B cell (primary cell): ENCODE measurements at regions not wholly inside any gene's neighbourhood (a gene's known extent, or its start where the extent isn't known, plus 50 kb on each side); places are given as distances from the start of the nearest gene placed in this dataset.

Experiments
- ATAC-seq: fragments of 200-7000 bp; cut with Tn5 transposase; one replicate; pipeline ENCODE4 v1.10.0; 2021; ENCODE audit warnings: low read depth, mild to moderate bottlenecking, moderate number of reproducible peaks, moderate library complexity
- CTCF ChIA-PET: fragments of 350-600 bp; sonication (Branson Sonifier 250); formaldehyde crosslinking; loops from one replicate; lab custom pipeline; 2021; ENCODE audit warnings: antibody characterized with exemption, inconsistent platforms; lab: Charles Lee
- POLR2A ChIA-PET: fragments of 350-600 bp; sonication (Branson Sonifier 250); formaldehyde crosslinking; loops from one replicate; lab custom pipeline; 2021; ENCODE audit warnings: antibody characterized with exemption; lab: Charles Lee
- DNase-seq: peaks from one replicate; pipeline ENCODE4 v3.0.0; 2013
- H2AFZ ChIP-seq: 2 replicates; pipeline ENCODE4 v1.6.1; 2012; ENCODE audit warnings: mild to moderate bottlenecking, low read depth, low read length; ENCODE audit not compliant: insufficient read depth, poor library complexity, severe bottlenecking
- H3K27ac ChIP-seq, 2 donors: 1 replicate in 1 of 2; 2 replicates in 1 of 2; pipeline ENCODE4 v1.5.1; 2012 to 2013; ENCODE audit warnings: low read length in 2 of 2, mild to moderate bottlenecking in 2 of 2, moderate library complexity in 1 of 2
- H3K27me3 ChIP-seq, 4 experiments: fragments of 200-600 bp in 1 of 4; sonication (generic) in 1 of 4; replicated peaks in 1 of 4; 1 replicate in 2 of 4; 2 replicates in 2 of 4; pipeline versions ENCODE4 v1.6.1 to v1.7.0; 2013 to 2016; ENCODE audit warnings: low read length in 3 of 4, mild to moderate bottlenecking in 2 of 4, mixed read lengths in 1 of 4, moderate library complexity in 1 of 4; ENCODE audit not compliant: insufficient read depth in 4 of 4, control insufficient read depth in 3 of 4; ENCODE audit errors: control extremely low read depth in 1 of 4
- H3K36me3 ChIP-seq, 2 experiments: replicated peaks in 1 of 2; 1 replicate in 1 of 2; 2 replicates in 1 of 2; pipeline versions ENCODE4 v1.6.1 to v1.7.1; 2013; ENCODE audit warnings: low read length in 1 of 2; ENCODE audit not compliant: insufficient read depth in 2 of 2, control insufficient read depth in 1 of 2; ENCODE audit errors: control extremely low read depth in 1 of 2, extremely low read depth in 1 of 2
- H3K4me1 ChIP-seq, 2 donors: fragments of 200-600 bp in 1 of 2; sonication (generic) in 1 of 2; 1 replicate in 1 of 2; 2 replicates in 1 of 2; pipeline versions ENCODE4 v1.5.1 to v1.6.1; 2013 to 2017; ENCODE audit warnings: low read length in 2 of 2; ENCODE audit not compliant: control insufficient read depth in 2 of 2, insufficient read depth in 2 of 2
- H3K4me2 ChIP-seq: replicated peaks from 2 replicates; pipeline ENCODE3; 2012; ENCODE audit warnings: mild to moderate bottlenecking, low read depth, low read length; ENCODE audit not compliant: poor library complexity, severe bottlenecking
- H3K4me3 ChIP-seq, 5 experiments: fragments of 200-600 bp in 1 of 5; sonication (generic) in 1 of 5; 1 replicate in 3 of 5; 2 replicates in 2 of 5; pipeline versions ENCODE4 v1.5.1 to v1.7.0; 2011 to 2016; ENCODE audit warnings: low read length in 4 of 5, mild to moderate bottlenecking in 4 of 5, low read depth in 2 of 5, control low read depth in 1 of 5, moderate library complexity in 1 of 5; ENCODE audit not compliant: insufficient read depth in 1 of 5; ENCODE audit errors: control extremely low read depth in 1 of 5, extremely low read depth in 1 of 5
- H3K79me2 ChIP-seq: fragments of 200-600 bp; sonication (generic); one replicate; pipeline ENCODE4 v1.6.0; 2016; ENCODE audit warnings: low read length; ENCODE audit not compliant: control insufficient read depth, insufficient read depth
- H3K9ac ChIP-seq: fragments of 200-600 bp; sonication (generic); 2 replicates; pipeline ENCODE4 v1.6.1; 2017; ENCODE audit warnings: mild to moderate bottlenecking, low read length, moderate library complexity
- H3K9me3 ChIP-seq, 3 donors: one replicate each; pipeline versions ENCODE4 v1.6.1 to v1.7.1; 2013; ENCODE audit warnings: low read length in 2 of 3; ENCODE audit not compliant: control insufficient read depth in 2 of 3, insufficient read depth in 1 of 3; ENCODE audit errors: control extremely low read depth in 1 of 3
- H4K20me1 ChIP-seq: 2 replicates; pipeline ENCODE4 v1.6.0; 2012; ENCODE audit warnings: mild to moderate bottlenecking, low read length; ENCODE audit not compliant: insufficient read depth, control insufficient read depth, poor library complexity, severe bottlenecking
- H3K27ac Mint-ChIP-seq: one replicate; pipeline ENCODE4 v1.8.0; 2021; ENCODE audit warnings: mixed read lengths
- H3K27me3 Mint-ChIP-seq: one replicate; pipeline ENCODE4 v1.8.0; 2021; ENCODE audit warnings: mixed read lengths
- H3K4me1 Mint-ChIP-seq: one replicate; pipeline ENCODE4 v1.8.0; 2021; ENCODE audit warnings: mixed read lengths
- H3K4me3 Mint-ChIP-seq: one replicate; pipeline ENCODE4 v1.8.0; 2021; ENCODE audit warnings: mixed read lengths
- H3K9me3 Mint-ChIP-seq: one replicate; pipeline ENCODE4 v1.8.0; 2022; ENCODE audit warnings: mixed read lengths; ENCODE audit not compliant: insufficient read depth
- EZH2 ChIP-seq: IDR thresholded peaks from 2 replicates; pipeline ENCODE4 v1.6.1; 2012; ENCODE audit warnings: borderline replicate concordance, low read depth, mild to moderate bottlenecking, moderate library complexity, low read length; ENCODE audit not compliant: insufficient read depth, poor library complexity, severe bottlenecking
- WGBS: methylation state at CpG from one replicate; pipeline ENCODE4 v1.1.5; 2013; ENCODE audit warnings: missing lambda C conversion rate; ENCODE audit not compliant: insufficient coverage; 5-methylcytosine and 5-hydroxymethylcytosine counted together
- intact Hi-C: fragments of 100-400 bp; cut with micrococcal nuclease; formaldehyde crosslinking; loops from one replicate; pipeline ENCODE4 v1.10.0; 2022
- TF ChIP-seq, protein P1 (sequence below): fragments of 200-600 bp; IDR thresholded peaks from one replicate; pipeline ENCODE4 v1.8.0; 2022; ENCODE audit warnings: antibody characterized with exemption, mild to moderate bottlenecking

DNA sequence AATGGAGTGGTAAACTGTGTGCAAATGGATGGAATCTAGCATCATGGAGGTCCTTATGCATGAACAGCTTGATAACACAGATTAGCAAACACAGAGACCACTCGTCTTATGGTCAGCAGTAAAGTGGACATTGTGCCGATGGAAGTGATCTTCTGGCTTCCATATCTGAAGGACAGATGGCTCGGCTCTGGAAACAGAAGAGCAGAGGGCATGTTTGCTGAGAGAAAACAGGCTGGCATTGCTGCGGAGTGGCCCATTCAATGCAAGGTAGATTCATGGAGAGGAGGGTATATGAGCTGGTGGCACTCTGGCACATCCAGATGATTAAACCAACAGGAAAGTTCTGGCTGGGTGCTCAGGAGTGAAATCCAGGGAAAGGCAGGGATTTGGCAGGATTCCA lies 513.2 kb downstream of the DIRAS2 start:
- Histone ChIP-seq H4K20me1 (no peaks in the 10 kb centered on the region), H3K79me2 (no peaks in the 10 kb centered on the region), H3K9me3 (peaks cover 0 to 2% (median 0%) of the 10 kb centered on the region in 3 donors), H3K9ac (no peak overlapping the region), H3K27me3 (peaks cover 0 to 13% (median 12%) of the 10 kb centered on the region in 4 experiments), H2AFZ (no peak overlapping the region), H3K36me3 (no peaks in the 10 kb centered on the region), H3K4me1 (no peaks in the 10 kb centered on the region), H3K27ac (no peak overlapping the region), H3K4me3 (no peak overlapping the region), H3K4me2 (no peak overlapping the region)
- TF ChIP-seq, protein P1, sequence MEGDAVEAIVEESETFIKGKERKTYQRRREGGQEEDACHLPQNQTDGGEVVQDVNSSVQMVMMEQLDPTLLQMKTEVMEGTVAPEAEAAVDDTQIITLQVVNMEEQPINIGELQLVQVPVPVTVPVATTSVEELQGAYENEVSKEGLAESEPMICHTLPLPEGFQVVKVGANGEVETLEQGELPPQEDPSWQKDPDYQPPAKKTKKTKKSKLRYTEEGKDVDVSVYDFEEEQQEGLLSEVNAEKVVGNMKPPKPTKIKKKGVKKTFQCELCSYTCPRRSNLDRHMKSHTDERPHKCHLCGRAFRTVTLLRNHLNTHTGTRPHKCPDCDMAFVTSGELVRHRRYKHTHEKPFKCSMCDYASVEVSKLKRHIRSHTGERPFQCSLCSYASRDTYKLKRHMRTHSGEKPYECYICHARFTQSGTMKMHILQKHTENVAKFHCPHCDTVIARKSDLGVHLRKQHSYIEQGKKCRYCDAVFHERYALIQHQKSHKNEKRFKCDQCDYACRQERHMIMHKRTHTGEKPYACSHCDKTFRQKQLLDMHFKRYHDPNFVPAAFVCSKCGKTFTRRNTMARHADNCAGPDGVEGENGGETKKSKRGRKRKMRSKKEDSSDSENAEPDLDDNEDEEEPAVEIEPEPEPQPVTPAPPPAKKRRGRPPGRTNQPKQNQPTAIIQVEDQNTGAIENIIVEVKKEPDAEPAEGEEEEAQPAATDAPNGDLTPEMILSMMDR = no peak
- TF ChIP-seq EZH2 = no peak
- WGBS = 96% methylated on average over 4 of the region's 4 CpGs
- Mint-ChIP-seq H3K9me3 (peaks cover 3% of the 10 kb centered on the region), H3K4me3 (no peak overlapping the region), H3K4me1 (no peaks in the 10 kb centered on the region), H3K27me3 (peaks cover 40% of the 10 kb centered on the region), H3K27ac (no peak overlapping the region)
- intact Hi-C loops = no loop called here
- ATAC-seq (no peak), DNase-seq (no peak)
- ChIA-PET CTCF (no interaction called here), POLR2A (interaction anchor here (0.6 kb wide), 1 partner anchor 650 kb away, joined by 3 read pairs; no protein-coding TSS in a partner anchor)

DNA sequence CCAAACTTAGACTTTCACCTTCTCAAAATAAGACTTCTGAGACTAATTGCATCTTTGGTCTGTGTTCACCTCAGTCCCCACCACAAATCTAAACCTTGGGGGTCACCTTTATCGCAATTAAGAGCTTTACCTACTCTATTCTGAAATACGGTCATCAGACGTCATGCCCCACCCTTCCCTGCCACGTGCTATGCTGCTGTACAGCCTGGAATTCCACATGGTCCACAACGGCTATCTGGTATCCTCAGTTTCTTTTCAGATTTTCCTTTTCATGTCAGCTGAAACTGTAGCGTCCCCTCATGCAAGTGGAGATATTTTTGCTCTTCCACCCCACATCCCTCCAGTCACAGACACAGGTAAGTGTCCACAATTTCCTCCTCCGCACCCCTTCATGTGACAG lies 511.1 kb downstream of the DIRAS2 start:
- no peaks in the 10 kb centered on the region for H3K79me2 ChIP-seq
- H3K27me3 ChIP-seq = peaks cover 0 to 13% (median 9%) of the 10 kb centered on the region in 4 experiments
- Mint-ChIP-seq H3K4me1 (no peaks in the 10 kb centered on the region), H3K27ac (no peak overlapping the region), H3K27me3 (peaks cover 27% of the 10 kb centered on the region), H3K4me3 (no peak overlapping the region), H3K9me3 (no peaks in the 10 kb centered on the region)
- H3K9ac ChIP-seq = no peak overlapping the region
- WGBS = 83% methylated on average over 7 of the region's 7 CpGs
- no peak overlapping the region for H2AFZ ChIP-seq
- no peak overlapping the region for H3K4me3 ChIP-seq
- DNase-seq (no peak), ATAC-seq (no peak)
- POLR2A ChIA-PET = no interaction called here
- H3K27ac ChIP-seq = no peak overlapping the region
- no peak overlapping the region for H3K4me2 ChIP-seq
- H4K20me1 ChIP-seq = no peaks in the 10 kb centered on the region
- H3K36me3 ChIP-seq = no peaks in the 10 kb centered on the region
- CTCF ChIA-PET = interaction anchor here (2.9 kb wide), 1 partner anchor 10 kb away, joined by 11 read pairs; no protein-coding TSS in a partner anchor
- H3K4me1 ChIP-seq = no peaks in the 10 kb centered on the region
- intact Hi-C loops = no loop called here
- TF ChIP-seq EZH2 = no peak
- peaks cover 0 to 6% (median 0%) of the 10 kb centered on the region in 3 donors for H3K9me3 ChIP-seq
